ENCODE measurements at regions not wholly inside any gene's neighbourhood (a gene's known extent, or its start where the extent isn't known, plus 50 kb on each side); places are given as distances from the start of the nearest gene placed in this dataset.

- CTCF ChIA-PET = no interaction called here
Measured at GRCh38 chr13:111472559-111473460, 152.4 kb downstream of the TEX29 start.

GRCh38 chr13:111474136-111475002 lies 153.9 kb downstream of the TEX29 start:
- POLR2A ChIA-PET = no interaction called here
- CTCF ChIA-PET = interaction anchor here (0.7 to 1.2 kb wide), 2 partner anchors 450 to 969 kb away, joined by 3 to 4 read pairs; no protein-coding TSS in a partner anchor

More at GRCh38 chr13:111472559-111473460, 152.4 kb downstream of the TEX29 start:
- POLR2A ChIA-PET = no interaction called here

GRCh38 chr13:111475488-111475887 lies 155.0 kb downstream of the TEX29 start:
- CTCF ChIA-PET = interaction anchor here (1.2 kb wide), 1 partner anchor 968 kb away, joined by 3 read pairs; no protein-coding TSS in a partner anchor
- POLR2A ChIA-PET = no interaction called here

GRCh38 chr13:111476197-111476596 lies 155.8 kb downstream of the TEX29 start:
- CTCF ChIA-PET = interaction anchor here (1.2 kb wide), 1 partner anchor 968 kb away, joined by 3 read pairs; no protein-coding TSS in a partner anchor
- POLR2A ChIA-PET = no interaction called here

- CTCF ChIA-PET = no interaction called here
- POLR2A ChIA-PET = no interaction called here
Measured at GRCh38 chr13:111479412-111479811, 159.0 kb downstream of the TEX29 start.

- ChIA-PET POLR2A (no interaction called here), CTCF (no interaction called here)
Measured at GRCh38 chr13:111480503-111480902, 160.1 kb downstream of the TEX29 start.

GRCh38 chr13:111480976-111481375 lies 160.5 kb downstream of the TEX29 start:
- CTCF ChIA-PET = no interaction called here
- POLR2A ChIA-PET = no interaction called here

- POLR2A ChIA-PET = no interaction called here
- CTCF ChIA-PET = no interaction called here
Measured at GRCh38 chr13:111482126-111482525, 161.7 kb downstream of the TEX29 start.

GRCh38 chr13:111482806-111483620 lies 162.6 kb downstream of the TEX29 start:
- ChIA-PET CTCF (no interaction called here), POLR2A (no interaction called here)

GRCh38 chr13:111483621-111483987 lies 163.2 kb downstream of the TEX29 start:
- ChIA-PET POLR2A (no interaction called here), CTCF (no interaction called here)

GRCh38 chr13:111484141-111484925 lies 163.9 kb downstream of the TEX29 start:
- CTCF ChIA-PET = no interaction called here
- POLR2A ChIA-PET = no interaction called here

GRCh38 chr13:111484959-111485358 lies 164.5 kb downstream of the TEX29 start:
- POLR2A ChIA-PET = no interaction called here

GRCh38 chr13:111485491-111486250 lies 165.2 kb downstream of the TEX29 start:
- CTCF ChIA-PET = no interaction called here
- POLR2A ChIA-PET = no interaction called here

More at GRCh38 chr13:111484959-111485358, 164.5 kb downstream of the TEX29 start:
- CTCF ChIA-PET = no interaction called here

GRCh38 chr13:111486331-111486730 lies 165.9 kb downstream of the TEX29 start:
- CTCF ChIA-PET = no interaction called here

GRCh38 chr13:111486801-111487200 lies 166.4 kb downstream of the TEX29 start:
- ChIA-PET CTCF (no interaction called here), POLR2A (no interaction called here)

More at GRCh38 chr13:111486331-111486730, 165.9 kb downstream of the TEX29 start:
- POLR2A ChIA-PET = no interaction called here

- CTCF ChIA-PET = no interaction called here
- POLR2A ChIA-PET = no interaction called here
Measured at GRCh38 chr13:111488486-111489132, 168.2 kb downstream of the TEX29 start.

GRCh38 chr13:111489301-111489700 lies 168.9 kb downstream of the TEX29 start:
- ChIA-PET CTCF (no interaction called here), POLR2A (no interaction called here)

GRCh38 chr13:111490611-111491010 lies 170.2 kb downstream of the TEX29 start:
- CTCF ChIA-PET = no interaction called here
- POLR2A ChIA-PET = no interaction called here

Measured in activated CD8-positive, alpha-beta memory T cell treated with anti-CD3 and anti-CD28 coated beads for 36 hours (primary cell).